HL-60 (cell line): ENCODE measurements at regions not wholly inside any gene's neighbourhood (a gene's known extent, or its start where the extent isn't known, plus 50 kb on each side); places are given as distances from the start of the nearest gene placed in this dataset.

ENCODE experiments used
- GABPA ChIP-seq: IDR thresholded peaks from 2 replicates; pipeline ENCODE4 v1.6.1; 2012; ENCODE audit warnings: low read depth
- TF ChIP-seq, protein P1 (sequence below): IDR thresholded peaks from one replicate; pipeline ENCODE4 v1.5.1; 2011; ENCODE audit warnings: low read length, control low read depth, inconsistent platforms; ENCODE audit not compliant: insufficient read depth
- TF ChIP-seq, protein P2 (sequence below): IDR thresholded peaks from 2 replicates; pipeline ENCODE4 v1.6.1; 2012; ENCODE audit warnings: low read depth; ENCODE audit not compliant: insufficient replicate concordance

GRCh38 chr7:32126843-32127242 lies 56.6 kb upstream of the PDE1C start:
- TF ChIP-seq, protein P1, sequence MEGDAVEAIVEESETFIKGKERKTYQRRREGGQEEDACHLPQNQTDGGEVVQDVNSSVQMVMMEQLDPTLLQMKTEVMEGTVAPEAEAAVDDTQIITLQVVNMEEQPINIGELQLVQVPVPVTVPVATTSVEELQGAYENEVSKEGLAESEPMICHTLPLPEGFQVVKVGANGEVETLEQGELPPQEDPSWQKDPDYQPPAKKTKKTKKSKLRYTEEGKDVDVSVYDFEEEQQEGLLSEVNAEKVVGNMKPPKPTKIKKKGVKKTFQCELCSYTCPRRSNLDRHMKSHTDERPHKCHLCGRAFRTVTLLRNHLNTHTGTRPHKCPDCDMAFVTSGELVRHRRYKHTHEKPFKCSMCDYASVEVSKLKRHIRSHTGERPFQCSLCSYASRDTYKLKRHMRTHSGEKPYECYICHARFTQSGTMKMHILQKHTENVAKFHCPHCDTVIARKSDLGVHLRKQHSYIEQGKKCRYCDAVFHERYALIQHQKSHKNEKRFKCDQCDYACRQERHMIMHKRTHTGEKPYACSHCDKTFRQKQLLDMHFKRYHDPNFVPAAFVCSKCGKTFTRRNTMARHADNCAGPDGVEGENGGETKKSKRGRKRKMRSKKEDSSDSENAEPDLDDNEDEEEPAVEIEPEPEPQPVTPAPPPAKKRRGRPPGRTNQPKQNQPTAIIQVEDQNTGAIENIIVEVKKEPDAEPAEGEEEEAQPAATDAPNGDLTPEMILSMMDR = no peak
- TF ChIP-seq GABPA = no peak
- TF ChIP-seq, protein P2, sequence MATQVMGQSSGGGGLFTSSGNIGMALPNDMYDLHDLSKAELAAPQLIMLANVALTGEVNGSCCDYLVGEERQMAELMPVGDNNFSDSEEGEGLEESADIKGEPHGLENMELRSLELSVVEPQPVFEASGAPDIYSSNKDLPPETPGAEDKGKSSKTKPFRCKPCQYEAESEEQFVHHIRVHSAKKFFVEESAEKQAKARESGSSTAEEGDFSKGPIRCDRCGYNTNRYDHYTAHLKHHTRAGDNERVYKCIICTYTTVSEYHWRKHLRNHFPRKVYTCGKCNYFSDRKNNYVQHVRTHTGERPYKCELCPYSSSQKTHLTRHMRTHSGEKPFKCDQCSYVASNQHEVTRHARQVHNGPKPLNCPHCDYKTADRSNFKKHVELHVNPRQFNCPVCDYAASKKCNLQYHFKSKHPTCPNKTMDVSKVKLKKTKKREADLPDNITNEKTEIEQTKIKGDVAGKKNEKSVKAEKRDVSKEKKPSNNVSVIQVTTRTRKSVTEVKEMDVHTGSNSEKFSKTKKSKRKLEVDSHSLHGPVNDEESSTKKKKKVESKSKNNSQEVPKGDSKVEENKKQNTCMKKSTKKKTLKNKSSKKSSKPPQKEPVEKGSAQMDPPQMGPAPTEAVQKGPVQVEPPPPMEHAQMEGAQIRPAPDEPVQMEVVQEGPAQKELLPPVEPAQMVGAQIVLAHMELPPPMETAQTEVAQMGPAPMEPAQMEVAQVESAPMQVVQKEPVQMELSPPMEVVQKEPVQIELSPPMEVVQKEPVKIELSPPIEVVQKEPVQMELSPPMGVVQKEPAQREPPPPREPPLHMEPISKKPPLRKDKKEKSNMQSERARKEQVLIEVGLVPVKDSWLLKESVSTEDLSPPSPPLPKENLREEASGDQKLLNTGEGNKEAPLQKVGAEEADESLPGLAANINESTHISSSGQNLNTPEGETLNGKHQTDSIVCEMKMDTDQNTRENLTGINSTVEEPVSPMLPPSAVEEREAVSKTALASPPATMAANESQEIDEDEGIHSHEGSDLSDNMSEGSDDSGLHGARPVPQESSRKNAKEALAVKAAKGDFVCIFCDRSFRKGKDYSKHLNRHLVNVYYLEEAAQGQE = no peak
